SK-N-MC (cell line): ENCODE measurements at regions not wholly inside any gene's neighbourhood (a gene's known extent, or its start where the extent isn't known, plus 50 kb on each side); places are given as distances from the start of the nearest gene placed in this dataset.

Experiments used
- EZH2 ChIP-seq: fragments of 200-600 bp; sonication (generic); IDR thresholded peaks from one replicate; pipeline ENCODE4 v1.6.1; 2017; ENCODE audit warnings: antibody characterized with exemption
- POLR2AphosphoS5 ChIP-seq: IDR thresholded peaks from 2 replicates; pipeline ENCODE4 v1.6.1; 2012; ENCODE audit warnings: mild to moderate bottlenecking, low read depth, low read length, borderline replicate concordance

GRCh38 chr5:5699062-5699461 is 276.6 kb downstream of the ICE1 start:
- TF ChIP-seq POLR2AphosphoS5 (no peak), EZH2 (no peak)
